Kidney epithelial cell (primary cell): ENCODE measurements at regions not wholly inside any gene's neighbourhood (a gene's known extent, or its start where the extent isn't known, plus 50 kb on each side); places are given as distances from the start of the nearest gene placed in this dataset.
A peak's percentile ranks its signal among the peaks of the same experiment; 100 is the strongest.

ENCODE experiments used
- DNase-seq: peaks from one replicate; pipeline ENCODE4 v3.0.0-alpha.2; 2010; ENCODE audit warnings: low read depth
- H3K27me3 ChIP-seq: 2 replicates; pipeline ENCODE4 v1.6.0; 2011; ENCODE audit warnings: low read length; ENCODE audit not compliant: control insufficient read depth, insufficient read depth
- H3K36me3 ChIP-seq: 2 replicates; pipeline ENCODE4 v1.5.1; 2011; ENCODE audit warnings: low read length; ENCODE audit not compliant: control insufficient read depth, insufficient read depth
- H3K4me3 ChIP-seq: 2 replicates; pipeline ENCODE4 v1.5.1; 2011; ENCODE audit warnings: low read depth, mild to moderate bottlenecking, control low read depth, low read length
- TF ChIP-seq, protein P1 (sequence below): IDR thresholded peaks from 2 replicates; pipeline ENCODE4 v1.5.1; 2011; ENCODE audit warnings: mild to moderate bottlenecking, moderate library complexity, low read length, control low read depth, inconsistent platforms; ENCODE audit not compliant: insufficient read depth, poor library complexity, severe bottlenecking

DNA sequence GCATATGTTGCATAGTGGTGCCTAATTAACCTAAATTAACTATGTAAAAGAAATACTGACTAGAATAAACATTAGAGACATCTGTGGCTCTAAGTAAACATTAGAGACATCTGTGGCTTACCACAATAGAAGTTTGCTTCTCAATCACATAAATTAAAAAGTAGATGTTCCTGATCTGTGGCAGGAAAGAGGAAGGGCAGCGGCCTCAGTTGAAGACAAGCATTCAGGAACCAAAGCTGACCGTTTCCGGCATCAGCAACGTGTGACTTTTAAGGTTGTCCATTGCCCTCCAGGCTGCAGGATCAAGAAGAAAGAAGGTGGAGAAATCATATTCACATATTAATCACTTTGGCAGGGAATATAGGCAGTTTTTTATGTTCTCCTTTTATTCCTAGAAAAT, 336.3 kb upstream of the TRAM1L1 start:
- H3K4me3 ChIP-seq: no peak overlapping the region
- DNase-seq: no peak
- TF ChIP-seq, protein P1, sequence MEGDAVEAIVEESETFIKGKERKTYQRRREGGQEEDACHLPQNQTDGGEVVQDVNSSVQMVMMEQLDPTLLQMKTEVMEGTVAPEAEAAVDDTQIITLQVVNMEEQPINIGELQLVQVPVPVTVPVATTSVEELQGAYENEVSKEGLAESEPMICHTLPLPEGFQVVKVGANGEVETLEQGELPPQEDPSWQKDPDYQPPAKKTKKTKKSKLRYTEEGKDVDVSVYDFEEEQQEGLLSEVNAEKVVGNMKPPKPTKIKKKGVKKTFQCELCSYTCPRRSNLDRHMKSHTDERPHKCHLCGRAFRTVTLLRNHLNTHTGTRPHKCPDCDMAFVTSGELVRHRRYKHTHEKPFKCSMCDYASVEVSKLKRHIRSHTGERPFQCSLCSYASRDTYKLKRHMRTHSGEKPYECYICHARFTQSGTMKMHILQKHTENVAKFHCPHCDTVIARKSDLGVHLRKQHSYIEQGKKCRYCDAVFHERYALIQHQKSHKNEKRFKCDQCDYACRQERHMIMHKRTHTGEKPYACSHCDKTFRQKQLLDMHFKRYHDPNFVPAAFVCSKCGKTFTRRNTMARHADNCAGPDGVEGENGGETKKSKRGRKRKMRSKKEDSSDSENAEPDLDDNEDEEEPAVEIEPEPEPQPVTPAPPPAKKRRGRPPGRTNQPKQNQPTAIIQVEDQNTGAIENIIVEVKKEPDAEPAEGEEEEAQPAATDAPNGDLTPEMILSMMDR: no peak
- no peaks in the 10 kb centered on the region for H3K36me3 ChIP-seq
- H3K27me3 ChIP-seq: no peaks in the 10 kb centered on the region

DNA sequence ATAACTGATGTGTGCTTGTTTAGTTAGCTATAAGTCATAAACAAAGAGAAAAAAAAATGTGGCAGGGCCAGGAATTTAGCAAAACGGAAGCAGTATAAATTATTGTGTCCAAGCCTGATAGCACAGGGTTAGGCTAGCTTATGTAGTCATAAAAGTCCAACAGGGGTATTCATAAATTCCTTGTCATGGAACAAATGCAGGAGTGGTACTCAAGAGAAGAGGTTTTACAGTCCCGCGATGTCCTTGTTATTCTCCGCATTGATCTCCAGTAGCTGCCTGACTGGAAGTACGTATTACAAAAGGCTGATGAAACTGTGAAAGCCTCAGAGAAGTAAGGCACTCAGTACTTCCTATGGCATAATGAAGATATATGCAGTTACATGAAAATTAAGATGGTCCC, 336.9 kb upstream of the TRAM1L1 start:
- Histone ChIP-seq H3K4me3 (no peak overlapping the region), H3K36me3 (no peaks in the 10 kb centered on the region), H3K27me3 (no peaks in the 10 kb centered on the region)
- TF ChIP-seq, protein P1: no peak
- no peak for DNase-seq

DNA sequence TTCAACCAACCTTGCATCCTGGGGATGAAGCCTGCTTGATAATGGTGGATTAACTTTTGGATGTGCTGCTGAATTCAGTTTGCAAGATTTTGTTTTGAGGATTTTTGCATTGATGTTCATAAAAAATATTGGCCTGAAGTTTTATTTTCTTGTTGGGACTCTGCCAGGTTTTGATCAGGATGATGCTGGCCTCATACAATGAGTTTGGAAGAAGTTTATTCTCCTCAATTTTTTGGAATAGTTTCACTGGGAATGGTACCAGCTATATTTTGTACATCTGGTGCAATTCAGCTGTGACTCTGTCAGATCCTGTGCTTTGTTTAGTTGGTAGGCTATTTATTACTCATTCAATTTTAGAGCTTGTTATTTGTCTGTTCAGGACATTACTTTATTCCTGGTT, 340.3 kb upstream of the TRAM1L1 start:
- no peak for DNase-seq
- no peaks in the 10 kb centered on the region for H3K36me3 ChIP-seq
- no peaks in the 10 kb centered on the region for H3K27me3 ChIP-seq
- TF ChIP-seq, protein P1: no peak
- H3K4me3 ChIP-seq: no peak overlapping the region

DNA sequence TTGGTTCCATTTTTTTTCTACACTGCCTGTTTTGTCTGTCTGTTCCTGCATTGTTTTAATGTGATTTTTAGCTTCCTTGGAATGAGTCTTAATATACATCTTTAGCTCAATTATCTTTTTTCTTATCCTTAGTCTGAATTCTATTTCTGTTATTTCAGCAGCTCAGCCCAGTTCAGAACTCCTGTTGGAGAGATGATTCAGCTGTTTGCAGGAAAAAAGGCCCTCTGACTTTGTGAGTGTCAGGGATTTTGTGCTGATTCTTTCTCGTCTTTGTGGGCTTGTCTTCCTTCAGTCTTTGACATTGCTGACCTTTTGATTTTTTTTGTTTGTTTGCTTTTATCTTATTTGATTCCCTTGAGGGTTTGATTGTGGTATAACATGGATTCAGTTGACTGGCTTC, 343.2 kb upstream of the TRAM1L1 start:
- H3K4me3 ChIP-seq: no peak overlapping the region
- TF ChIP-seq, protein P1: no peak
- DNase-seq: no peak
- H3K27me3 ChIP-seq: no peaks in the 10 kb centered on the region
- H3K36me3 ChIP-seq: no peaks in the 10 kb centered on the region

DNA sequence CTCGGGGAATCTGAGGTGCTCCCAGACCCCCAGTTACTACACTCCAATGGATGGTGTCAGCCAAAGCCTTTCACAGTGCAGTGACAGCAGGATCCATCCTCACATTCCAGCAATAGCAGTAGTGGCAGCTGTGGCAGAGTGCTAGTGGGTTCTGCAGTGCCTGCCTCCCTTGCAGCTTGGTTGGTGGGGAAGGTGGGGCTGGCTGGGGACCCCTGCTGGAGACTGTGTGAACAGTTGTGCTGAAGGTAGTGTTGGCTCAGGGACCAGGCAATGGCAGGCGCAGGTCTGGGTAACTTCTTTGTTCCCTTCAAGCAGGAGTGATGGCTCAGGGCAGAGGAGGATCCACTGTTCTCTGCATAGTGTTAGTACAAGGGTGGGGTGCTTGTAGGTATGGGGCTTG, 343.7 kb upstream of the TRAM1L1 start:
- TF ChIP-seq, protein P1: peak; percentile 6
- Histone ChIP-seq H3K4me3 (no peak overlapping the region), H3K27me3 (no peaks in the 10 kb centered on the region), H3K36me3 (no peaks in the 10 kb centered on the region)
- no peak for DNase-seq

DNA sequence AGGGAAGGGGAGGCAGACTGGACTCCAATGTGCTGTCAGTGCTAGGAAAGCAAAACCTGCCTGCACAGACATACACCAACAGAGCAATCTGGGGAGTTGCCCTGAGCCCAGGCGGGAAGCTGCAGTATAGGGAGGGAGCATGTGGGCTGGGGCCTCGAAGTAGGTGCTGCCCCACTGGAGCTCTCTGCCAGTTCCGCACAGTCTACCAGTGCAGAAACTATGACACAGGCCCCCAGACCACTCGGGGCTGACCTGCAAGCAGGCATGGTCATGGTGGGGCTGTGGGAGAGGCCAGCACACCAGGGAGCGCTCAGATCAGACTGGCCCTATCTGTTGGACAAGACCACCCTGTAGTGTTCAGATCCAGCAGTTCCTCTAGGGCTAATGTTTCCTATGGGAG, 344.1 kb upstream of the TRAM1L1 start:
- DNase-seq: no peak
- H3K36me3 ChIP-seq: no peaks in the 10 kb centered on the region
- TF ChIP-seq, protein P1: no peak

More for the DNA sequence above, 344.1 kb upstream of the TRAM1L1 start:
- Histone ChIP-seq H3K4me3 (no peak overlapping the region), H3K27me3 (no peaks in the 10 kb centered on the region)
